CD14-positive monocyte (primary cell): ENCODE measurements at regions not wholly inside any gene's neighbourhood (a gene's known extent, or its start where the extent isn't known, plus 50 kb on each side); places are given as distances from the start of the nearest gene placed in this dataset.

Experiments used
- DNase-seq, 3 donors: peaks; one replicate each; pipeline ENCODE4 v3.0.0-alpha.2; 2011 to 2022
- H2AFZ ChIP-seq: 2 replicates; pipeline ENCODE4 v1.6.0; 2012; ENCODE audit warnings: mild to moderate bottlenecking, low read depth, low read length, inconsistent platforms; ENCODE audit not compliant: insufficient read depth, poor library complexity, severe bottlenecking
- H3K27ac ChIP-seq, 2 donors: 1 replicate in 1 of 2; 2 replicates in 1 of 2; pipeline ENCODE4 v1.5.1; 2012 to 2013; ENCODE audit warnings: low read length in 2 of 2, control low read depth in 1 of 2, inconsistent platforms in 1 of 2, low read depth in 1 of 2, mild to moderate bottlenecking in 1 of 2
- H3K27me3 ChIP-seq, 2 donors: one replicate each; pipeline versions ENCODE4 v1.6.0 to v1.6.1; 2011 to 2013; ENCODE audit warnings: low read length in 2 of 2; ENCODE audit not compliant: control insufficient read depth in 2 of 2, insufficient read depth in 2 of 2
- H3K36me3 ChIP-seq, 2 donors: replicated peaks in 1 of 2; 1 replicate in 1 of 2; 2 replicates in 1 of 2; pipeline versions ENCODE4 v1.5.1 to v1.6.1; 2012 to 2013; ENCODE audit warnings: low read length in 2 of 2, control low read depth in 1 of 2, inconsistent platforms in 1 of 2, mild to moderate bottlenecking in 1 of 2; ENCODE audit not compliant: insufficient read depth in 2 of 2, control insufficient read depth in 1 of 2
- H3K4me1 ChIP-seq, 2 donors: 1 replicate in 1 of 2; 2 replicates in 1 of 2; pipeline versions ENCODE4 v1.5.1 to v1.6.1; 2012 to 2013; ENCODE audit warnings: low read length in 2 of 2, control low read depth in 1 of 2, inconsistent platforms in 1 of 2, mild to moderate bottlenecking in 1 of 2, moderate library complexity in 1 of 2; ENCODE audit not compliant: insufficient read depth in 2 of 2, control insufficient read depth in 1 of 2
- H3K4me2 ChIP-seq: replicated peaks from 2 replicates; pipeline ENCODE3; 2012; ENCODE audit warnings: low read length, moderate library complexity, mild to moderate bottlenecking; ENCODE audit not compliant: poor library complexity, severe bottlenecking; ENCODE audit errors: extremely low read depth
- H3K4me3 ChIP-seq, 3 experiments: fragments of 200-600 bp in 1 of 3; sonication (generic) in 1 of 3; replicated peaks in 1 of 3; 1 replicate in 2 of 3; 2 replicates in 1 of 3; pipeline ENCODE4 v1.5.1; 2011 to 2013; ENCODE audit warnings: low read length in 3 of 3, mild to moderate bottlenecking in 3 of 3, control low read depth in 2 of 3, low read depth in 2 of 3, inconsistent platforms in 1 of 3, moderate library complexity in 1 of 3
- H3K79me2 ChIP-seq: 2 replicates; pipeline ENCODE4 v1.6.0; 2012; ENCODE audit warnings: mild to moderate bottlenecking, control low read depth, inconsistent platforms, low read length, moderate library complexity; ENCODE audit not compliant: insufficient read depth
- H3K9ac ChIP-seq: 2 replicates; pipeline ENCODE4 v1.6.0; 2017; ENCODE audit warnings: low read length, mild to moderate bottlenecking; ENCODE audit not compliant: insufficient read depth, poor library complexity, severe bottlenecking
- H3K9me3 ChIP-seq, 2 donors: replicated peaks in 1 of 2; 1 replicate in 1 of 2; 2 replicates in 1 of 2; pipeline versions ENCODE4 v1.5.1 to v1.6.1; 2012 to 2013; ENCODE audit warnings: low read length in 2 of 2, control low read depth in 1 of 2; ENCODE audit not compliant: control insufficient read depth in 1 of 2, insufficient read depth in 1 of 2
- H4K20me1 ChIP-seq: 2 replicates; pipeline ENCODE4 v1.6.0; 2012; ENCODE audit warnings: mild to moderate bottlenecking, low read length, control low read depth, moderate library complexity; ENCODE audit not compliant: insufficient read depth
- H3K27ac Mint-ChIP-seq, 7 donors: one replicate each; pipeline ENCODE4 v1.8.0; 2020; ENCODE audit warnings: mild to moderate bottlenecking in 7 of 7, mixed read lengths in 7 of 7, moderate library complexity in 6 of 7, inconsistent platforms in 2 of 7
- H3K27me3 Mint-ChIP-seq, 3 donors: one replicate each; pipeline ENCODE4 v1.8.0; 2021 to 2022; ENCODE audit warnings: low read depth in 3 of 3, mild to moderate bottlenecking in 3 of 3, mixed read lengths in 3 of 3, moderate library complexity in 3 of 3, inconsistent platforms in 1 of 3
- H3K36me3 Mint-ChIP-seq, 2 donors: one replicate each; pipeline ENCODE4 v1.8.0; 2020; ENCODE audit warnings: mixed read lengths in 2 of 2, inconsistent platforms in 1 of 2, mild to moderate bottlenecking in 1 of 2
- H3K4me1 Mint-ChIP-seq: one replicate; pipeline ENCODE4 v1.8.0; 2020; ENCODE audit warnings: mild to moderate bottlenecking, mixed read lengths
- H3K4me3 Mint-ChIP-seq, 2 donors: one replicate each; pipeline ENCODE4 v1.8.0; 2020; ENCODE audit warnings: mild to moderate bottlenecking in 2 of 2, mixed read lengths in 2 of 2, moderate library complexity in 1 of 2
- H3K9me3 Mint-ChIP-seq, 7 donors: one replicate each; pipeline ENCODE4 v1.8.0; 2020 to 2022; ENCODE audit warnings: mixed read lengths in 7 of 7, mild to moderate bottlenecking in 6 of 7, moderate library complexity in 6 of 7, inconsistent platforms in 2 of 7
- CTCF ChIP-seq: fragments of 200-600 bp; IDR thresholded peaks from one replicate; pipeline ENCODE4 v1.8.0; 2022; ENCODE audit warnings: antibody characterized with exemption, mild to moderate bottlenecking
- WGBS: methylation state at CpG from one replicate; pipeline ENCODE4 v1.1.5; 2013; ENCODE audit warnings: missing lambda C conversion rate; ENCODE audit not compliant: insufficient coverage; 5-methylcytosine and 5-hydroxymethylcytosine counted together
- intact Hi-C, 2 donors: fragments of 100-400 bp; cut with micrococcal nuclease; formaldehyde crosslinking; loops; one replicate each; pipeline versions ENCODE4 v1.15.0 to v1.15.1; 2023

- no peak overlapping the region for H3K9ac ChIP-seq
- peaks cover 0 to 6% (median 2%) of the 10 kb centered on the region in 7 donors for H3K9me3 Mint-ChIP-seq
- peaks cover 0 to 2% (median 0%) of the 10 kb centered on the region in 3 donors for H3K27me3 Mint-ChIP-seq
- no peaks in the 10 kb centered on the region for H3K4me1 ChIP-seq
- no CpG with 5 or more reads among the region's 2 CpGs for WGBS
- H3K4me3 ChIP-seq: no peak overlapping the region
- no peaks in the 10 kb centered on the region for H4K20me1 ChIP-seq
- DNase-seq: no peak
- peak overlapping the region in 1 of 7 donors; percentile 31 for H3K27ac Mint-ChIP-seq
- no peaks in the 10 kb centered on the region for H3K36me3 Mint-ChIP-seq
- no peak overlapping the region for H3K4me2 ChIP-seq
- H3K36me3 ChIP-seq: no peaks in the 10 kb centered on the region
- no peaks in the 10 kb centered on the region for H3K79me2 ChIP-seq
- H3K27ac ChIP-seq: no peak overlapping the region
- intact Hi-C loops: no loop called here
- no peak for TF ChIP-seq CTCF
- H3K4me3 Mint-ChIP-seq: no peak overlapping the region
- H2AFZ ChIP-seq: no peak overlapping the region
- H3K9me3 ChIP-seq: no peaks in the 10 kb centered on the region
- no peaks in the 10 kb centered on the region for H3K27me3 ChIP-seq
- no peaks in the 10 kb centered on the region for H3K4me1 Mint-ChIP-seq
Observed at GRCh38 chr4:124417371-124417770, 295.2 kb downstream of the ANKRD50 start.

- H3K9me3 ChIP-seq: no peaks in the 10 kb centered on the region
- no peak overlapping the region for H3K27ac Mint-ChIP-seq
- no CpG with 5 or more reads among the region's 3 CpGs for WGBS
- H3K36me3 ChIP-seq: no peaks in the 10 kb centered on the region
- H3K79me2 ChIP-seq: no peaks in the 10 kb centered on the region
- intact Hi-C loops: no loop called here
- no peak overlapping the region for H3K4me2 ChIP-seq
- peaks cover 0 to 8% (median 1%) of the 10 kb centered on the region in 7 donors for H3K9me3 Mint-ChIP-seq
- H3K36me3 Mint-ChIP-seq: no peaks in the 10 kb centered on the region
- no peaks in the 10 kb centered on the region for H3K4me1 ChIP-seq
- no peaks in the 10 kb centered on the region for H4K20me1 ChIP-seq
- no peak for DNase-seq
- peaks cover 0 to 2% (median 1%) of the 10 kb centered on the region in 3 donors for H3K27me3 Mint-ChIP-seq
- no peak for TF ChIP-seq CTCF
- H3K9ac ChIP-seq: no peak overlapping the region
- no peak overlapping the region for H2AFZ ChIP-seq
- no peak overlapping the region for H3K4me3 ChIP-seq
- no peaks in the 10 kb centered on the region for H3K4me1 Mint-ChIP-seq
- no peak overlapping the region for H3K4me3 Mint-ChIP-seq
- no peaks in the 10 kb centered on the region for H3K27me3 ChIP-seq
- H3K27ac ChIP-seq: no peak overlapping the region
Observed at GRCh38 chr4:124420166-124420695, 292.3 kb downstream of the ANKRD50 start.
